ENCODE measurements at regions not wholly inside any gene's neighbourhood (a gene's known extent, or its start where the extent isn't known, plus 50 kb on each side); places are given as distances from the start of the nearest gene placed in this dataset.

DNA sequence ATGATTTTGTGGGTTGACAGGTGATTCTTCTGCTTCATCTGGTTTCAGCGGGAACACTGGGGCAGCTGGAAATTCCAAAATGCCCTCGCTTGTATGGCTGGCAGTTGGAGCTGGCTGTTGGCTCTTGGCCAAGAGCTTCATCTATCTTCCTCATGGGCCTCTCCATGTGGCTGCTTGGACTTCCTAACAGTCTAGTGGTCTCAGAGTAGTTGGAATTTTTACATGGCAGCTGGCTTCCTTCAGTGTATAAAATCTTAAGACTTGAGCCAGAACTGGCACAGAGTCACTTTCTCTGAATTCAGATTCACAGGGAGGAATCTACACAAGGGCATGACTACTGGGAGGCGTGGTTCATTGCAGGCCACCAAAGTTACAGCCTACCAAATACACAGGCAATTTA is 204.9 kb upstream of the RMST start (continued):
- TF ChIP-seq JAZF1 (CRISPR knock-in tag; IDR thresholded peaks at IDR 0.05) (no peak), ZNF317 (CRISPR knock-in tag; IDR thresholded peaks at IDR 0.05; ENCODE audit: borderline replicate concordance, low read depth) (no peak), CREM (CRISPR knock-in tag; IDR thresholded peaks at IDR 0.05) (no peak)
- TF ChIP-seq, protein P1, sequence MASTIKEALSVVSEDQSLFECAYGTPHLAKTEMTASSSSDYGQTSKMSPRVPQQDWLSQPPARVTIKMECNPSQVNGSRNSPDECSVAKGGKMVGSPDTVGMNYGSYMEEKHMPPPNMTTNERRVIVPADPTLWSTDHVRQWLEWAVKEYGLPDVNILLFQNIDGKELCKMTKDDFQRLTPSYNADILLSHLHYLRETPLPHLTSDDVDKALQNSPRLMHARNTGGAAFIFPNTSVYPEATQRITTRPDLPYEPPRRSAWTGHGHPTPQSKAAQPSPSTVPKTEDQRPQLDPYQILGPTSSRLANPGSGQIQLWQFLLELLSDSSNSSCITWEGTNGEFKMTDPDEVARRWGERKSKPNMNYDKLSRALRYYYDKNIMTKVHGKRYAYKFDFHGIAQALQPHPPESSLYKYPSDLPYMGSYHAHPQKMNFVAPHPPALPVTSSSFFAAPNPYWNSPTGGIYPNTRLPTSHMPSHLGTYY (CRISPR knock-in tag; IDR thresholded peaks at IDR 0.05): no peak

DNA sequence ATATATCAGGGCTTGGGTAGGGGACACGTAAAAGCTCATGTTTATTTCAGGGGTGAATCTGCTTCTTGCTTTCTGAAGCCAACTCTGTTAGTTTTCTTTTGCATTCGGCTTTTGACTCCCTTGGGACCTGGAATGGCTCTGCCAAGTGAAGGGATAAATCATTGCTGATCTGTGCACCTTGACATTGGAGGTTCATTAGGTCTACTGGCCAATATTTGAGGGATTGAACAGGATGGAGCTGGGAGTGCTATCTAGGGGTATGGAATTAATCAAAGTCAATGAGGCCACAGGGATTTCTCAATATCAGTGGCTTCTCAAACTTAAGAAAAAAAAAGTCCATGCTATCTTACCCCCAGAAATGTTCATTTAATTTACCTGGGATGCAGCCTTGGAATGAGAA is 203.5 kb upstream of the RMST start:
- POLR2A ChIA-PET: no interaction called here
- DNase-seq (ENCODE audit: low spot score) (no peak), ATAC-seq (no peak)
- no peak overlapping the region for H3K4me3 Mint-ChIP-seq
- H3K27ac Mint-ChIP-seq: no peak overlapping the region
- H3K9me3 Mint-ChIP-seq: peaks cover 6% of the 10 kb centered on the region; the same call in 1 of the 2 replicates
- H3K4me1 Mint-ChIP-seq: peaks cover 8% of the 10 kb centered on the region
- H3K36me3 Mint-ChIP-seq: no peaks in the 10 kb centered on the region
- CTCF ChIA-PET: interaction anchor here (0.8 kb wide), 1 partner anchor 24 kb away, joined by 3 read pairs; no protein-coding TSS in a partner anchor
- H3K27me3 Mint-ChIP-seq (ENCODE audit: low read depth): no peaks in the 10 kb centered on the region
- no peak for TF ChIP-seq E2F1 (CRISPR knock-in tag; IDR thresholded peaks at IDR 0.05)
- no peak for TF ChIP-seq SMAD3 (CRISPR knock-in tag; IDR thresholded peaks at IDR 0.05; ENCODE audit: borderline replicate concordance)
- no peak for TF ChIP-seq ZNF532 (CRISPR knock-in tag; IDR thresholded peaks at IDR 0.05; ENCODE audit: borderline replicate concordance)
- no peak for TF ChIP-seq KAT7 (CRISPR knock-in tag; IDR thresholded peaks at IDR 0.05; ENCODE audit: borderline replicate concordance)
- no peak for TF ChIP-seq ETV6 (CRISPR knock-in tag; IDR thresholded peaks at IDR 0.05)
- TF ChIP-seq JAZF1 (CRISPR knock-in tag; IDR thresholded peaks at IDR 0.05): no peak
- TF ChIP-seq ARID4B (CRISPR knock-in tag; IDR thresholded peaks at IDR 0.05; ENCODE audit: borderline replicate concordance): no peak
- no peak for TF ChIP-seq AFF4 (CRISPR knock-in tag; IDR thresholded peaks at IDR 0.05; ENCODE audit: borderline replicate concordance)
- TF ChIP-seq NFYB (CRISPR knock-in tag; conservative IDR thresholded peaks at IDR 0.05; ENCODE audit: low read depth): no peak
- TF ChIP-seq E2F4 (CRISPR knock-in tag; IDR thresholded peaks at IDR 0.05; ENCODE audit: borderline replicate concordance, low read depth): no peak
- TF ChIP-seq FOXJ3 (CRISPR knock-in tag; IDR thresholded peaks at IDR 0.05; ENCODE audit: borderline replicate concordance): no peak
- no peak for TF ChIP-seq SOX15 (CRISPR knock-in tag; IDR thresholded peaks at IDR 0.05)
- TF ChIP-seq ZNF263 (CRISPR knock-in tag; IDR thresholded peaks at IDR 0.05; ENCODE audit: low read depth): no peak
- TF ChIP-seq JUN (CRISPR knock-in tag; IDR thresholded peaks at IDR 0.05): no peak
- TF ChIP-seq OVOL2 (CRISPR knock-in tag; IDR thresholded peaks at IDR 0.05; ENCODE audit: borderline replicate concordance): no peak
- no peak for TF ChIP-seq ELF4 (CRISPR knock-in tag; IDR thresholded peaks at IDR 0.05; ENCODE audit: low read depth)
- no peak for TF ChIP-seq RELA (CRISPR knock-in tag; IDR thresholded peaks at IDR 0.05; ENCODE audit: borderline replicate concordance)
- TF ChIP-seq MYBL2 (CRISPR knock-in tag; IDR thresholded peaks at IDR 0.05): no peak

All from WTC11 (cell line).